ENCODE measurements at regions not wholly inside any gene's neighbourhood (a gene's known extent, or its start where the extent isn't known, plus 50 kb on each side); places are given as distances from the start of the nearest gene placed in this dataset.

DNA sequence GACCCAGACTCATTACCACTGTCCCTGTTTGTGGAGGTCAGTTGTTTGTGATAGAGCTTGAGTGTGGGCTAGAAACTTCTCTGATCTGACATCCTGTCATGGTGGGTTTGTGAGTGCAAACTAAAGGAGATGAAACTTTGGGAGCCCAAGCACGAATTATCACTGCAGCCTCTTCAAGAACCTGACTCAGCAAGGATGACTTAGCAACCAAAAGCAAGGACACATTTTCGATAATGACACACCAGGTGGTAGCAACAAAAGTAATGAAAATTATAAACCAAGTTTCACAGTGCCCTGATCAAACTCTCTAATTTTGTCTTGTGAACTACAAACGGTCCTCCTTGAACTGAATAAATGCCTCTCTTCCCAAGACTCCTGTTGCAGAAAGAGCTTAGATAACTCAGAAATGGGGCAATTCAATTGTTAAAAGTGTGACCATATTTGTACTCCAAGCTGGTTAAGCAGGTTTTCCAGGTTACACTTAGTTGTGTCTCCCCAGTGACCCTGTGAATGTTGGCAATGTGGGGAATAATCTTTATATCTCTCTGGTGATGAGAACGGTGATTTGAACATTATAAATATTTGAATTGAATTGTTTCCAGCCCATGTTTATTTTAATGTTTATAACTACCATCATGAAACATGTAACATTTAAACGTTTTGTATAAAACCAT is 52.6 kb upstream of the ATP8A1 start:
- DNase-seq (no peak), ATAC-seq (ENCODE audit: poor library complexity) (no peak)
- intact Hi-C loops (cut with DNase I): no loop called here

DNA sequence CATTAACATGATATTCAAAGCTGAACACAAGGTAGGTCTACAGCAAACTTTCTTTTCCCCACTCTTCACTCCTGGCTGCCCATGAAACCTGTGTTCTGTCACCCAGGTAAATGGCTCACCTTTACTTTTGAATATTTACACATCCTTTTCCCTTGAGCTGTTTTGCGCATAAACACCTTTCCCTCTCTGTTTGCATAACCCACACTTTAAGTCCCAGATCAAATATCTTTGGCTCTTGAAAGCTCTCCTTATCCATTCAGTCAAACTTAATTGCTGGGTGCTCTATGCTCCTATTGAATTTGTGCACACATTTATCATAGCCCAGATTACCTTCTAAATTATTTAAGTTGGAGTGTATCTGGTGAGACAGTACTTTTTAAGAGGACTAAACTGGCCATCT is 51.7 kb upstream of the ATP8A1 start:
- intact Hi-C loops (cut with DNase I): no loop called here
- ATAC-seq (ENCODE audit: poor library complexity) (no peak), DNase-seq (no peak)

All from Right ventricle myocardium superior (tissue), 1 donor.